Activated CD8-positive, alpha-beta memory T cell treated with anti-CD3 and anti-CD28 coated beads for 1 hour (primary cell): ENCODE measurements at regions not wholly inside any gene's neighbourhood (a gene's known extent, or its start where the extent isn't known, plus 50 kb on each side); places are given as distances from the start of the nearest gene placed in this dataset.
"Not testable (repeated sequence)": the region's sequence is repeated elsewhere in the genome, so short reads cannot be mapped to it uniquely, and the experiment has no call there.

ENCODE experiments used
- DNase-seq, 2 donors: peaks; one replicate each; pipeline ENCODE4 v3.0.0-alpha.2; 2020; ENCODE audit warnings: low read depth in 1 of 2; ENCODE audit errors: extremely low read depth in 1 of 2

DNA sequence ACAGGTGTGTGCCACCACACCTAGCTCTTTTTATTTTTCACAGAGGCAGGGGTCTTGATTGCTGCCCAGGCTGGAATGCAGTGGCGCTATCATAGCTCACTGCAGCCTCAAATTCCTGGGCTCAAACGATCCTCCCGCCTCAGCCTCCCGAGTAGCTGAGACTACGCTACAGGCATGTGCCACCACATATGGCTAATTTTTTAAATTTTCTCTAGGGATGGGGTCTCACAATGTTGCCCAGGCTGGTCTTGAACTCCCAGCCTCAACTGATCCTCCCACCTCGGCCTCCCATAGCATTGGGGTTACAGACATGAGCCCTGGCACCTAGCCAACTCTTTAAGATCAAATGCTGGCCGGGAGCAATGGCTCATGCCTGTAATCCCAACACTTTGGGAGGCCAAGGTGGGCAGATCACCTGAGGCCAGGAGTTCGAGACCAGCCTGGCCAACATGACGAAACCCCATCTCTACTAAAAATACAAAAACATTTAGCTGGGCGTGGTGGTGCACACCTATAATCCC, 50.6 kb upstream of the MYL10 start:
- not testable (repeated sequence) for DNase-seq

DNA sequence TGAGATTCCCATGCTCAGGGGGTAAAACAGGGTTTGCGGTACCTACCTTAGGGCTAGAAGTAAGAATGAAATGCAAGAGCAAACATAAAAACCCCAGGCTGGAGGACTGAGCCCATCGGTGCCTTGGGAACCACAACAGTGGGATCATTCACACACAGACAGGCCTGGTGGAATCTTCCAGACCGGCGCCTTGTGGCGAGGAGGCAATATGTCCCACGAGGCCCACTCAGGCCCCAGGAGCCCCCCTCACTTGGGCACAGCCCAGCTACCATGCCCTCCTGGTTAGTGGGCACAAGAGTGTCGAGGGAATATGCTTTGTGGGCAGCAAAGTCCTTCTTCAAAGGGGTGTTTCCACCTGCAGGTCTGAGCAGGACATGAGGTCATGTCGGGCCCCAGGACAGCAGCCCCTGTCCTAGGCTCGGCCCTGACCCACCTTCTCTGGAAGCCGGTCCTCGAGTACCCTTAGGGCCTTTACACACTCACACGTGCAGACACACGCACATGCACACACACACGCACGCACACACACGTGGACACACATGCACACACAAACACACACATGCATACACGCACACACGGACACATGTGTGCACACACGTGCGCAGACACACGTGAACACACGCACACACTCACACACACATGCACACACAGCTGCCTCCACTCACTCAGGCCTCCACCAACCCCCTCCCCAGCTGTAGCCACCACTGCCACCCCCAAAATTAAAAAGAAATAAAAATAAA, 51.5 kb upstream of the MYL10 start:
- no peak for DNase-seq

DNA sequence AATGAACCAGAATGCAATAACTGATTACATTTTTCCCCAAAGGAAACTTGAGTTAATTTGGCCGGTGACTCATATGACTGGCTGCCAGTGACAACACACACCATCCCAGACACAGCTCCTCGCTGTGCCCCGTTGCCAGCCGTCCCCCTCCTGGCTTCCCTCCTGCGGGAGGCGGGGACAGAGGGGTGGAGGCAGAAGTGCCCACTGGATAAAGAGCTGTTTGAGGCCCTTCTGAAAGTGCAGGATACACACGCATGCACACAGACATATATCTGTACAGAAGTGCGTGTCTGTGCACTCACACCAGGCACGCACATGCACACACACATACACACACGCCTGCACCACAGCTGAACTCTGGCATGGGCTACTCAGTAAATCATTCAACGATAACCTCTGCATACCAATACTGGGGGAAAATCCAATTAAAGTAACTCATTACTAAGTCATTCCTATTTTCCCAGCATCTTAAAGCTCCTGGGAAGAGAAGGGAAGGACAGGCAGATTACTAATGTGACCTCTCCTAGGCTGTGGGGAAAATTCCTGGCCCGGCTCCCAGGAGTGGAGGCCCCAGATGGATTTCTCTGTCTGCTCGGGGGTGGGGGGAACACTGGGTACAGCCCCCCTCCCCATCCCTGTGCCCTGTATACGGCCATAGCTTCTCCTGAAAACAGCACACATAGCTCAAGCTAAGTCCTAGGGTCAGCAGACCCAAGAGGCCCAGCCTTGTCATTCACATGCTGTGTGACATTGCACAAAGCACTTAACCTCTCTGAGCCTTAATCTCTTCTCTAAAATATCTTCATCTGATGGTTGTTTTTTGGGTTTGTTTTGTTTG, 52.3 kb upstream of the MYL10 start:
- no peak for DNase-seq

DNA sequence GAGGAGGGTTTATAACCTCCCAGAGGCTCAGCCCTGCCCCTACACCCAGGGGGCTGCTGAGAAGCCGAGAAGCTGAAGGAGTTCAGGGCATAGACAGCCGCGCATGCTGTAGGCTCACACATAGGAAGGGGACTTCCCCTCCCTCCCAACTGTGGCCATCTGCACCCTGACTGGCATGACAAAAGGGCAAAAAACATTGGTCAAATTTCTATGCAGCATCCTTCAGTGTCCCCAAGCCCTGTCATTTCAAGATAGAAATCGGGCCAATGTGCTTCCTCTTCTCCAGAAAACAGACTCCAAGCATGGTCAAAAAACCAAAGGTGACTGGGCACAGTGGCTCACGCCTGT, 55.9 kb upstream of the MYL10 start:
- DNase-seq = no peak

DNA sequence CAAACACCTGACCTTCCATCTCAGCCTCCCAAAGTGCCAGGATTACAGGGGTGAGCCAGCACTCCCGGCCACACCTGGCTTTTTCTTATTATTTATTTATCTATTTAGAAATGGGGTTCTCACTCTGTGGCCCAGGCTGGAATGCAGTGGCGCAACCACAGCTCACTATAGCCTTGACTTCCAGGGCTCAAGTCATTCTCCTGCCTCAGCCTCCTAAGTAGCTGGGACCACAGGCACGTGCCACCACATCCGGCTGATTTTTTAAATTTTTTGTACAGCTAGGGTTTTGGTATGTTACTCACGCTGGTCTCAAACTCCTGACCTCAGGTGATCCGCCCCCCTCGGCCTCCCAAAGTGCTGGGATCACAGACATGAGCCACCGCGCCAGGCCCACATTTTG, 56.9 kb upstream of the MYL10 start:
- DNase-seq = no peak

DNA sequence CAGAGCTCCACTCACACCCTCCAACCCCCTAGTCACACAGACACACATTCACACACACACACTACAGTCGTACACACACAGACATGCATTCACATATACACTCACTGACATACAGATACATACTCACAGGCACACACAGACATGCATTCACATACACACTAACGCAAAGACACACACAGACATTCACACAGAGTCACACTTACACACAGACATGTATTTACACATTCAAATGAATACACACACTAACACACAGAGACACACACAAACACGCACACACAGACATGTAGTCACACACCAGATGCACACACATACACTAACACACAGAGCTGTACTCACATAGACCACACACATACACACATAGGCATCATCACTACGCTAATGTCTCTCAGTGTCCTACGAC, 58.0 kb upstream of the MYL10 start:
- no peak for DNase-seq

DNA sequence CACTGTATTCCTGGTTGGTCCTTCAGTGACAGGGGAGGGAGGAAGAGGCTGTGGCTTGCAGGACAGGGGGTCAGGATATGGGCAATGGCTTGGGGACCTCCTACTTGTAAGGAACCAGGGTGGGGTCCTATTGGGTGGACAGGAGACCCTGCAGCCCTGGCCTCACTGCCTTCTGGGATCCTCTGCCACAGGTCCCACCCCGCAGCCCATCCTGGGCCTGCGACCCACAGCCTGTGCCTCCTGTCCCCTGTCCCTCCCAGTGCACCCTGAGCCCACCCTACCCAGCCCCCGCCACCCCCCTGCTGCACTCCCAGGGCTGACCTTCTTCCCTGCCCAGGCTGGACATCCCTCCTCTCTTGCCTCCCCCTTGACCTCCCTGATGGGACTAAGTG, 58.7 kb upstream of the MYL10 start:
- DNase-seq = no peak

DNA sequence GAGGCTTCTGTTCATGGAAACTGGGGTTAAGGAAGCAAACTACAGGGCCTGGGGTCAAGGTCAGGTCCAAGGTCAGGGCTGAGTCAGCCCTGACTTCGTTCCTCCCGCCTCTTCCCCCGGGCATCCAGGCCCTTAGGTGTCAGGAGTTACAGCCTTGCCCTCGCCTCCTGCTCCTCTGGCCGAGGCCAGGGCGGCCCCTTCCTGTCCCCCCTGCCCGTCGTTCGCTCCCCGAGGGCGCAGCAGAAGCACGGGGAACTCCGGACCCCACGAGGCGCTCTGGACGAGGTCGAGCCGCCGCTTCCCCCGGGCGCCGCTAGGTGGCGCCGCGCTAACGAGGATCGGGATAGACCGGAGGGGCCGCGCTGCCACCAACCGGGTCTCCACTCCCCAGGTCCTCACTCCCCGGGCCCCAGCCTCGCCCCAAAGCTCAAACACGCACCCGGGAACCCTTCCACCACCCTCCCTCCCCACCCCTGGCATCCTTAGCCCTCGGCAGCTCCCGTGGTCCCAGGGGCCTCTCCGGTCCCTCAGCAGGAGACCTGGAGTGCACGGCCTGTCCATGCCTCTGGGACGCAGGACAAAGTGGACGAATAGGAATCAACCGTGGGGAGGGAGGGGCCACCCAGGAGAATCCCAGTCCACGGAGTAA, 59.2 kb upstream of the MYL10 start:
- DNase-seq = peak; percentile 48 to 77

DNA sequence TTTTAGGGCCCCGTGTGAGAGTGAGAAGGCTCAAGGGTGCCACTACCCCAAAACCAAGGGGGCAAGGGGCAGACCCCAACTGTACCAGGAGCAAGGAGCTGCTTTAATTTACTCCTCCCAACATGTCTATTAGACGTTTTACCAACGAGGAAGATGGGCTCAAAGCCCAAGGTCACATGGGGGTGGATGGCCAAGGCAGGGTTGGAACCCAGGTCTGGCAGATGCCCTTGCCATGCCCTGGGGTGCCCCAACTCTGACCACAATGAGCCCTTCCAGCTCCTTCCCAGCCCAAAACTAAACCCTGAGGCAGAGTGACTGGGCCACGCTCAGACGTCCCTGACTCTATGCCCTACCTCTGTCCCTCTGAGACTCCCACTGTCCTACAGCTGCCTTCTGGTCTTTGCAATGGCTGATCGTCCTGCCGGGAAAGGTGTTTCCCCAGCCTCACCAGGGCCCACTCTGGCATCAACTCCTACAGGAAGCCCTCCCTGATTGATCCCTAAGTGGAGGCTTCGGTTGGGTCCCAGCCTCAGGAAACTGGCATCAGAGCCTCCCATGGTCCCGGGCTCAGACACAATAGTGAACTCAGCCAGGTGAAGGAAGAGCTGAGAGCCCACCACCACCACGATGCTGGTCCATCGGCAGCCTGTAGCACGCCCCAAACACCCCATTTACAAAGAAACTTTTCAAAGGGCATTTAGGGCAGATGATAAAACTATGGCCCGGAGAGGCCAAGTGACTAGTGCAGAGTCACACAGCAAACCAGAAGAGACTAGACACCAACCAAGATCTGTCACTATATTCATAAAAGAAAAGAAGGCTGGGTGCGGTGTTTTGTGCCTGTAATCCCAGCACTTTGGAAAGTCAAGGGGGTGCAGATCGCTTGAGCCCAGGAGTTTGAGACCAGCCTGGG, 60.2 kb upstream of the MYL10 start:
- no peak for DNase-seq

DNA sequence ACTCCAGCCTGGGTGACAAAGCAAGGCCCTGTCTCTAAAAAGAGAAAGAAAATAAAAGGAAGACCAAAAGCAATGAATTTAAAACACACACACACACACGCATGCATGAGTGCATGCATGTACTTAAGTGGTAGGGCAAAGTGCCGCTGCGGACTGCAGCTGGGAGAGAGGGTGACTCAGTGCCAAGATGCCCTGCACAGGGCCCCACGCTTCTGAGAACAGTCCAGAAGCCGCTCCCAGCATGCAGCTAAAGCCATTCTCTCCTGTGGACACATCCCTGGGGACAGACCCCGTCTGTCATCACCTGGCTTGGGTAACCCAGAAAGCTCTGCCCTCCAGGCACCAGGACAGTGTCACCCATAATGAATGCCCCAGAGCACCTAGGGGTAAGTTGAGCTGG, 61.0 kb upstream of the MYL10 start:
- DNase-seq = no peak

DNA sequence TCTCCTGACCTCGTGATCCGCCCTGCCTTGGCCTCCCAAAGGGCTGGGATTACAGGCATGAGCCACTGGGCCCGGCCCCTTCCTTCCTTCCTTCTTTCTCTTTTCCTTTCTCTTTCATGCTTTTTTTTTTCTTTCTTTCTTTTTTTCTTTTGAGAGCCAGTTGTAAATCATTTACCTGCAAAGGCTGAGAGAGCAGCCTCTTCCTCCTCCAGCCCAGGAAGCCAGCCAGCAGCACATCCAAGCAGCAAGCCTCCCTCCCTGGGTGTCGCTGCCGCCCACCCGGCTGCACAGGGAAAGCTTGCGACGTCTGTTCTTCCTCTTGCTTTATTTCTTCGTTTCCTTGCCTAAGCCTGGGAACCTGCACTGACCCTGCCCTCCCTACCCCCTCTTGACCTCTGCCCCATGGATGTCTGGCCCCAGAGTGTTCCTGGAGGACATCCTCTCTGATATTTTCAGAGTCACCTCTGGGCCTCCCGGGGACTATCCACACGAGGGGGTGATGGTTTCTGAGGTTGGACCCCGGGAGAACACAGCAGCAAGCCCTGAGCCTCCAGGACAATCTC, 62.8 kb upstream of the MYL10 start:
- no peak for DNase-seq

DNA sequence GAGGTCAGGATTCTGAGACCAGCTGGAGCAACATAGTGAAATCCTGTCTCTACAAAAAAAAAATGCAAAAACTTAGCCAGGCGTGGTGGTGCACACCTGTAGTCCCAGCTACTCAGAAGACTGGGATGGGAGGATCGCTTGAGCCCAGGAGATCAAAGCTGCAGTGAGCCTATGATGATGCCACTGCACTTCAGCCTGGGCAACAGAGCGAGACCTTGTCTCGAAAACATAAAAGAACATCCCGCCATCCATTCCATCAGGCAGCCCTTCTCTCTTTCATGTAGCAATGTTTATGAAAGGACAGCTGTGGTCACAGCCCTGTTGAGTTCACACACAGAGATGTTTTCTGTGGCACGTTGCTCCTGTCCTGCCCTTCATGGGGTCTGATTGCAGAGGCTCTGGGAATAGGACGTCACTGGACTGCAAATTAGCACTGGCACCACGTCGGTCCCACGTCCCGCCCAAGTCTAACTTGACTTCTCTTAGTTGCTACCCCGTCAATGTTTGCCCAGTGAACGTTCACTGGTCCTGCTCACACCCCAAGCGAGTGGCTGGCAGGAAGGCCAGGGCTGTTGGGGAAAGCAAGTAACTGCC, 64.5 kb upstream of the MYL10 start:
- no peak for DNase-seq

DNA sequence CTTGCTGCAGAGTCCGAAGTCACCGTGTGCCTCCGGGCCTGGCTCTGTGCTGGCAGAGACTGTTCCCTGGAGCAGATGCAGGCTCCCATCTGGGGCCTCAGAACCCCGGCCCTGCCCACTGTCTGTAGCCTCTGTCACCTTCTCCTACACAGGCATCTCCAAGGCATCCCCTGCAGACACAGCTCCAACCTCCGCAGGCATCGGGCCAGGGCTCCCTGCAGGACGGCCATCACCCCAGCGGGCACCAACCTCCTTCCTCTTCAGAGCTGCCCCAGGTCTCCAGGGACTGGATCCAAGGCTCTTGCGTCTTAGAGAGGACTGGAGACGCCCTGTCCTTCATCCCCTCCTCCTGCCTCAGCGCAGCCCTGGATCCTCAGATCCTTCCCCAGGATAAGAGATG, 69.9 kb upstream of the MYL10 start:
- no peak for DNase-seq

DNA sequence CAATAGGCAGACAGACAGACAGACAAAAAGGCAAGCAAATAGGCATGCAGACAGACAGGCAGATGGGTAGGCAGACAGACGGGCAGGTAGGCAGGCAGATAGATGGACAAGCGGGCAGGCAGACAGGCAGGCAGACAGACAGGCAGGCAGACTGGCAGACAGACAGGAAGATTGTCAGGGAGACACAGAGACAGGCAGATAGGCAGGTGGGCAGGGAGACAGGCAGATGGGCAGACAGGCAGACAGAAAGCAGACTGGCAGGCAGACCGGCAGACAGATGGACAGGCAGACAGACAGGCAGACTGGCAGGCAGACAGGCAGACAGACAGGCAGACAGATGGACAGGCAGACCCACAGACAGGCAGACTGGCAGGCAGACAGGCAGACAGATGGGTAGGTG, 70.3 kb upstream of the MYL10 start:
- DNase-seq = no peak

DNA sequence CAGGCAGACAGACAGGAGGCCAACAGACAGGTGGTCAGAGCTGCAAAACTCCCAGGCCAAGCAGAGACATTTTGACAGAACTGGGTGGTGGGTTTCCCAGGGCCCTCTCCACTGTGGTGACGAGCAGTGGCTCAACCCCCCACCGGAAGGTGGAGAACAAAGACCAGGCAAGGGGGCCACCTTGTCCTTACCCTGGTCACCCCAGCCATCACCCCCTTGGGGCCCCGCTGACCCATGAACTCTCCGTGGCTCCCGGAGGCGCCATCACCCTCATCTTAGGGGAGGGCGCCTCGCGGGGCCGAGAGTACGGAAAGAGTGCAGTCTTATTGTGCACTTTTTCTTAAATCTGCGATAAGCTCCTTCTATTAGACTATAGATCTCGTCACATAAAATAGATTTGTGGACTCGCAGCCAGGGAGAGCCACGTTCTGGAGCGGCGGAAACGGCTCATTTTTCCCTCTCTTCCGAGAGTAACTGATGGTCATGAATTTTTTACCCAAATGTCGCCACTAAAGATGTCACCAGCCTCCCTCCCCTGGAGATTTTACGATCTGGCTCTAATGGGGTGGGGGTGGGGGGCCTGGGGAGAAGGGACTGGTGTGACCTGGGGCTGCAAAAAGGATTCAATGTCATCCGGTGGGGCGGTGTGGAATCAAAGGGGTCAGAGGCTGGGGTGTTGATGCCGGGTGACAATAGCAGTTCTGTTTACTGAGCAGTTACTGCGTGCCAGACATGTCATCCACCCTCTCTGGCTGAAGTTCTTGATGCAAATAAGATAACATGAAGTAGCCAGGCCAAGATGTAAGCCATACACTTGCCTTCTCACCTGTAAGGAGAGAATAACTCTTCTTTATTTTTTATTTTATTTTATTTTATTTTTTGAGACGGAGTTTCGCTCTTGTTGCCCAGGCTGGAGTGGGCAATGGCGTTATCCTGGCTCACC, 71.1 kb upstream of the MYL10 start:
- no peak for DNase-seq

DNA sequence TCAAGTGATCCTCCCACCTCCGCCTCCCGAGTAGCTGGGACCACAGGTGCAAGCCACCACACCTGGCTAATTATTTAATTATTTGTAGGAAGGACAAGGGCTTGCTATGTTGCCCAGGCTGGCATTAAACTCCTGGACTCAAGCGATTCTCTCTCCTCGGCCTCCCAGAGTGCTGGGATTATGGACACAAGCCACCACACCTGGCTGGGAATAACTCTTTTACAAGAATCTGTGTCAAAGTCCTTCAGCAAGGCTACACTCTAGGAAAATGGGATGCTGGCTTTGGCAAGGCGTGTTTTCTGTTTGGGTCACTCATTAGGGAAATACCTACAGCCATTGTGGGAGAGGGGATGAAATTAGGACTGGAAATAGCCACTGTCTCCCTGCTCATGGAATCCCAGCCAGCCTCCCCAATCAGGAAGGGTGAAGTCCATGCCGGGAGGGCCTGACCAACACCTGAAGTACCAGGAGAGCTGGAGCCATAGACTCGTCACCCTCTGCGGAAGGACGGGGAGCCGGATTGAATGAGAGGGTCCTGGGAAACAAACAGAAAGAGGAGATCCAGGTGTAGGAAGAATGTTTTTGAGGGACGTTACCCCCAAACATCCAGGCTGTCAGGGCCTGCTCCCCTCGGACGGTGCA, 72.2 kb upstream of the MYL10 start:
- no peak for DNase-seq

DNA sequence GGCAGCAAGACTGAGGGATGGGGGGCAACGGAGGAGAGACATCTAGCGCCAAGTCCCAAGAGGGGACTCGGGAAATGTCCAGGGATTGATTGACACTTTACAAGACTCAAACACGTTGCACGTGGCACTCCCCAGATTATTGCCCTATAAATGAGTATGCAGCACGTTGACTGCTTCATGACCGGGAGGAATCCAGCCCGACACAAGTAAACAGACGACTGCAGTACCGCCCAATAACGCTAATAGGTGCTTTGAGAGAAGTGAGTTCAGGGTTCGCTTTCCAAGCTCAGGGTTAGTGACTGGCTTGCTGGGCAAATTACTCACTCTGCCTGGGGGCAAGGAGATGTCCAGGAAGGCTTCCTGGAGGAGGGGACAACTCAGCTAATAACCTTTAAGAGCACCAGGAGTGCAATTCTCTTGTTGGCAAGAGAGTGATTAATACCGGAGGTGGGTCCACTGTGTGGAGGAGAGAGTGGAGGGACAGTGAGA, 73.3 kb upstream of the MYL10 start:
- no peak for DNase-seq

DNA sequence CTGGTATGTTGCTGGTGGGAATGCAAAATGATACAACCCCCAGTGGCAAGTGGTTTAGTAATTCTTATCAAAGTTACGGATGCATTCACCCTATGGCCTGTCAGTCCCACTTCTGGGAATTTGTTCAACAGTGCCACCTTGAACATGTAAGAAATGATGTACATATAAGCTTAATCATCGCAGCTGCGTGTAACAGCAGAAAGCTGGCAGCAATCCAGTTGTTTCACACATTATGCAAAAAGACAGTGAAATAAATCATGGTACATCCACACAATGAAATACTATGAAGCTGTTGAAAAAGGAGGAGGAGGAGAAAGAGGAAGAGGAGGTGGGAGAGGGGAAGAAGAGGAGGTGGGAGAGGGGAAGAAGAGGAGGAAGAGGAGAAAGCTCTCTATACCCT, 76.2 kb upstream of the MYL10 start:
- DNase-seq = no peak
